ENCODE measurements at regions not wholly inside any gene's neighbourhood (a gene's known extent, or its start where the extent isn't known, plus 50 kb on each side); places are given as distances from the start of the nearest gene placed in this dataset.
A peak's percentile ranks its signal among the peaks of the same experiment; 100 is the strongest.

GRCh38 chr5:57600321-57600720, 117.7 kb upstream of the ACTBL2 start (continued):
- TF ChIP-seq, protein P1, sequence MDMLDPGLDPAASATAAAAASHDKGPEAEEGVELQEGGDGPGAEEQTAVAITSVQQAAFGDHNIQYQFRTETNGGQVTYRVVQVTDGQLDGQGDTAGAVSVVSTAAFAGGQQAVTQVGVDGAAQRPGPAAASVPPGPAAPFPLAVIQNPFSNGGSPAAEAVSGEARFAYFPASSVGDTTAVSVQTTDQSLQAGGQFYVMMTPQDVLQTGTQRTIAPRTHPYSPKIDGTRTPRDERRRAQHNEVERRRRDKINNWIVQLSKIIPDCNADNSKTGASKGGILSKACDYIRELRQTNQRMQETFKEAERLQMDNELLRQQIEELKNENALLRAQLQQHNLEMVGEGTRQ (IDR thresholded peaks at IDR 0.05; ENCODE audit: borderline replicate concordance, low read depth, low read length): no peak
- TF ChIP-seq RXRA (IDR thresholded peaks at IDR 0.05; ENCODE audit: borderline replicate concordance, low read depth) (no peak), NFIC (IDR thresholded peaks at IDR 0.05; ENCODE audit: borderline replicate concordance) (no peak), GATA2 (CRISPR knock-in tag; IDR thresholded peaks at IDR 0.05) (no peak), TEAD4 (IDR thresholded peaks at IDR 0.05; ENCODE audit: borderline replicate concordance, insufficient read depth) (no peak), SMC3 (IDR thresholded peaks at IDR 0.05; ENCODE audit: low read depth, low read length) (no peak)
- TF ChIP-seq, protein P2, sequence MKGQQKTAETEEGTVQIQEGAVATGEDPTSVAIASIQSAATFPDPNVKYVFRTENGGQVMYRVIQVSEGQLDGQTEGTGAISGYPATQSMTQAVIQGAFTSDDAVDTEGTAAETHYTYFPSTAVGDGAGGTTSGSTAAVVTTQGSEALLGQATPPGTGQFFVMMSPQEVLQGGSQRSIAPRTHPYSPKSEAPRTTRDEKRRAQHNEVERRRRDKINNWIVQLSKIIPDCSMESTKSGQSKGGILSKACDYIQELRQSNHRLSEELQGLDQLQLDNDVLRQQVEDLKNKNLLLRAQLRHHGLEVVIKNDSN (IDR thresholded peaks at IDR 0.05; ENCODE audit: borderline replicate concordance, low read depth): no peak

DNA sequence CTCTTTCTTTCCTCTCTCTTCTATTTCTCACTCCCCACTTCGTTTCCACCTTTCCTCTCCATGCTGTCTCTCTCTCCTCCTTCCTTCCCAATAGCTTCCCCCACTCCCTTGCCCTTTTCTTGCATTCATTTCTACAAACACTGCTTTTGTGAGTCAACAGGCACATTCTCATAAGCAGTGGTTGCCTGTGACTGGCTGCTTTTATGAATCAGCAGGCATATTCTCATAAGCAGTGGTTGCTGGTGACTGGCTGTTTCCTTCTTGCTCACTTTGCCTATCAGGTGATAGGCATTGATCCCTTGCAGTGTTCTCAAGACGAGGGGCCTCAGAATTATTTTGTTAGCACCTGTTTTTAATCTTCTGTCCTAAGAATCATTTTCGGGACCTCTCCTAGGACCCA, 116.1 kb upstream of the ACTBL2 start:
- POLR2A ChIA-PET: no interaction called here
- 0 out of 4 replicates have a peak overlapping the region, but pooled peaks of 1 of the 2 experiments have one; percentile 2 for H3K27ac ChIP-seq (ENCODE audit: low read depth in 2 of 2, low read length in 1 of 2)
- CTCF ChIA-PET: no interaction called here
- no peaks in the 10 kb centered on the region for H3F3A ChIP-seq (replicated peaks; ENCODE audit: insufficient read depth)
- H3K27me3 ChIP-seq (ENCODE audit: insufficient read depth): no peaks in the 10 kb centered on the region
- no peaks in the 10 kb centered on the region for H3K9me3 ChIP-seq
- TF ChIP-seq RFX5 (IDR thresholded peaks at IDR 0.05; ENCODE audit: low read length) (no peak), TAF1 (IDR thresholded peaks at IDR 0.05; ENCODE audit: borderline replicate concordance, low read depth, low read length) (no peak), PBX3 (IDR thresholded peaks at IDR 0.05) (no peak), SMC3 (IDR thresholded peaks at IDR 0.05; ENCODE audit: low read depth, low read length) (no peak), EP300 (IDR thresholded peaks at IDR 0.05; ENCODE audit: borderline replicate concordance in 1 of 2, low read depth in 1 of 2, low read length in 1 of 2) (no peak), JUND (IDR thresholded peaks at IDR 0.05) (peak; percentile 25; the same call in 1 of the 2 replicates), MXI1 (IDR thresholded peaks at IDR 0.05; ENCODE audit: low read depth, low read length) (no peak), POLR2AphosphoS5 (IDR thresholded peaks at IDR 0.05; ENCODE audit: low read depth, low read length) (no peak), FOSL2 (IDR thresholded peaks at IDR 0.05; ENCODE audit: borderline replicate concordance, low read depth) (peak; percentile 49; the same call in 1 of the 2 replicates), TCF12 (IDR thresholded peaks at IDR 0.05) (peak; percentile 14; the same call in 1 of the 2 replicates), MAX (IDR thresholded peaks at IDR 0.05; ENCODE audit: low read depth) (no peak), TEAD4 (IDR thresholded peaks at IDR 0.05; ENCODE audit: borderline replicate concordance, insufficient read depth) (no peak)
- TF ChIP-seq, protein P1 (IDR thresholded peaks at IDR 0.05; ENCODE audit: borderline replicate concordance, low read depth, low read length): no peak
- TF ChIP-seq, protein P3, sequence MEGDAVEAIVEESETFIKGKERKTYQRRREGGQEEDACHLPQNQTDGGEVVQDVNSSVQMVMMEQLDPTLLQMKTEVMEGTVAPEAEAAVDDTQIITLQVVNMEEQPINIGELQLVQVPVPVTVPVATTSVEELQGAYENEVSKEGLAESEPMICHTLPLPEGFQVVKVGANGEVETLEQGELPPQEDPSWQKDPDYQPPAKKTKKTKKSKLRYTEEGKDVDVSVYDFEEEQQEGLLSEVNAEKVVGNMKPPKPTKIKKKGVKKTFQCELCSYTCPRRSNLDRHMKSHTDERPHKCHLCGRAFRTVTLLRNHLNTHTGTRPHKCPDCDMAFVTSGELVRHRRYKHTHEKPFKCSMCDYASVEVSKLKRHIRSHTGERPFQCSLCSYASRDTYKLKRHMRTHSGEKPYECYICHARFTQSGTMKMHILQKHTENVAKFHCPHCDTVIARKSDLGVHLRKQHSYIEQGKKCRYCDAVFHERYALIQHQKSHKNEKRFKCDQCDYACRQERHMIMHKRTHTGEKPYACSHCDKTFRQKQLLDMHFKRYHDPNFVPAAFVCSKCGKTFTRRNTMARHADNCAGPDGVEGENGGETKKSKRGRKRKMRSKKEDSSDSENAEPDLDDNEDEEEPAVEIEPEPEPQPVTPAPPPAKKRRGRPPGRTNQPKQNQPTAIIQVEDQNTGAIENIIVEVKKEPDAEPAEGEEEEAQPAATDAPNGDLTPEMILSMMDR (IDR thresholded peaks at IDR 0.05): no peak
- TF ChIP-seq, protein P2 (IDR thresholded peaks at IDR 0.05; ENCODE audit: borderline replicate concordance, low read depth): no peak
- no peaks in the 10 kb centered on the region for H4K20me1 ChIP-seq (ENCODE audit: insufficient read depth)
- H3K79me2 ChIP-seq (ENCODE audit: insufficient read depth): no peaks in the 10 kb centered on the region
- H2AFZ ChIP-seq (ENCODE audit: low read depth): no peak overlapping the region
- DNase-seq: no peak
- WGBS (ENCODE audit: low lambda C conversion rate): 60% methylated on average over 3 of the region's 3 CpGs
- no peak overlapping the region for H3K9ac ChIP-seq
- H3K9me2 ChIP-seq: no peaks in the 10 kb centered on the region
- H3K4me3 ChIP-seq (ENCODE audit: low read depth in 2 of 2, low read length in 1 of 2): no peak overlapping the region
- 0 out of 2 replicates have a peak overlapping the region, but pooled peaks have one; percentile 22 for H3K4me2 ChIP-seq
- H3K4me1 ChIP-seq (ENCODE audit: control insufficient read depth in 1 of 2, insufficient read depth in 2 of 2, low read depth in 1 of 2, low read length in 1 of 2): no peaks in the 10 kb centered on the region; a peak in 1 of 4 replicates
- H3K36me3 ChIP-seq (replicated peaks in 1 of 2; ENCODE audit: control insufficient read depth in 1 of 2, insufficient read depth in 2 of 2, low read length in 1 of 2): no peaks in the 10 kb centered on the region
